Left lung (tissue), 4 donors: ENCODE measurements at regions not wholly inside any gene's neighbourhood (a gene's known extent, or its start where the extent isn't known, plus 50 kb on each side); places are given as distances from the start of the nearest gene placed in this dataset.
"Not testable (repeated sequence)": the region's sequence is repeated elsewhere in the genome, so short reads cannot be mapped to it uniquely, and the experiment has no call there.

ENCODE experiments used
- ATAC-seq: fragments of 200-7000 bp; cut with Tn5 transposase; one replicate; pipeline ENCODE4 v1.9.1; 2020; ENCODE audit warnings: moderate library complexity
- DNase-seq, 4 donors: peaks; one replicate each; pipeline ENCODE4 v3.0.0-alpha.2; 2013 to 2020
- H3K27ac ChIP-seq, 2 donors: fragments of 200-600 bp; sonication (generic) in 1 of 2; one replicate each; pipeline versions ENCODE4 v1.5.0 to v1.8.0; 2020 to 2021
- H3K27me3 ChIP-seq, 2 donors: fragments of 200-600 bp; sonication (generic) in 1 of 2; one replicate each; pipeline versions ENCODE4 v1.5.0 to v1.8.0; 2020 to 2021
- H3K36me3 ChIP-seq, 2 donors: fragments of 200-600 bp; sonication (generic) in 1 of 2; one replicate each; pipeline versions ENCODE4 v1.5.0 to v1.8.0; 2020 to 2021
- H3K4me1 ChIP-seq, 2 donors: fragments of 200-600 bp; one replicate each; pipeline ENCODE4 v1.8.0; 2021
- H3K4me3 ChIP-seq, 2 donors: fragments of 200-600 bp; sonication (generic) in 1 of 2; one replicate each; pipeline versions ENCODE4 v1.5.0 to v1.8.0; 2020 to 2021; ENCODE audit warnings: mild to moderate bottlenecking in 1 of 2
- H3K9me3 ChIP-seq, 2 donors: fragments of 200-600 bp; sonication (generic) in 1 of 2; one replicate each; pipeline versions ENCODE4 v1.5.0 to v1.8.0; 2020 to 2021
- intact Hi-C, 2 donors: fragments of 100-400 bp; cut with DNase I; formaldehyde crosslinking; loops; one replicate each; pipeline versions ENCODE4 v1.11.2 to v1.14.2; 2022
- TF ChIP-seq, protein P1 (sequence below), 2 donors: fragments of 200-600 bp; sonication (generic) in 1 of 2; IDR thresholded peaks; one replicate each; pipeline versions ENCODE4 v1.5.0 to v1.8.0; 2021; ENCODE audit warnings: antibody characterized with exemption in 2 of 2
- donor health status: DM: no; HTN: yes; CAD: no.
- donor health status: DM: no; HTN: no; CAD: no.

DNA sequence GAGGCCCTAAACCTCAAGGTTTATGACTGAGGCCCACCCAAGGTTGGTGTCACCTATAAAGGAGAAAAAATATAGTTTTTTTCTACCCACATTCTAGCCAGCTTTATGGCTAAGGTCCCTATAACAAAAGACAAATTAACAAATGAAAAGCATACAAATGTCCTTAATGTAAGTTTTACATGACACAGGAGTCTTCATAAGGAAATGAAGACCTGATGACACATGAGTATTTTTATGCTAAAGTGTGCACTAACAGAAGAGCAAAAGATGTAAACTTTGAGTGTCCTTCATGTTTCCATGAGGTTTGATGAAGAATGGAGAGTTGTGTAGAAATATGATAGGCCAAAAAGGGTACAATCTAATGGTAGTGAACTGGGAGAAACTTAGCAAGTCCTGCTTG lies 114.7 kb upstream of the INTU start:
- Histone ChIP-seq H3K9me3 (no peaks in the 10 kb centered on the region), H3K4me3 (no peak overlapping the region), H3K27ac (no peak overlapping the region), H3K4me1 (no peaks in the 10 kb centered on the region), H3K36me3 (no peaks in the 10 kb centered on the region), H3K27me3 (no peaks in the 10 kb centered on the region)
- ATAC-seq (no peak), DNase-seq (no peak)
- intact Hi-C loops, result no loop called here
- TF ChIP-seq, protein P1, sequence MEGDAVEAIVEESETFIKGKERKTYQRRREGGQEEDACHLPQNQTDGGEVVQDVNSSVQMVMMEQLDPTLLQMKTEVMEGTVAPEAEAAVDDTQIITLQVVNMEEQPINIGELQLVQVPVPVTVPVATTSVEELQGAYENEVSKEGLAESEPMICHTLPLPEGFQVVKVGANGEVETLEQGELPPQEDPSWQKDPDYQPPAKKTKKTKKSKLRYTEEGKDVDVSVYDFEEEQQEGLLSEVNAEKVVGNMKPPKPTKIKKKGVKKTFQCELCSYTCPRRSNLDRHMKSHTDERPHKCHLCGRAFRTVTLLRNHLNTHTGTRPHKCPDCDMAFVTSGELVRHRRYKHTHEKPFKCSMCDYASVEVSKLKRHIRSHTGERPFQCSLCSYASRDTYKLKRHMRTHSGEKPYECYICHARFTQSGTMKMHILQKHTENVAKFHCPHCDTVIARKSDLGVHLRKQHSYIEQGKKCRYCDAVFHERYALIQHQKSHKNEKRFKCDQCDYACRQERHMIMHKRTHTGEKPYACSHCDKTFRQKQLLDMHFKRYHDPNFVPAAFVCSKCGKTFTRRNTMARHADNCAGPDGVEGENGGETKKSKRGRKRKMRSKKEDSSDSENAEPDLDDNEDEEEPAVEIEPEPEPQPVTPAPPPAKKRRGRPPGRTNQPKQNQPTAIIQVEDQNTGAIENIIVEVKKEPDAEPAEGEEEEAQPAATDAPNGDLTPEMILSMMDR (IDR thresholded peaks at IDR 0.05), result no peak

DNA sequence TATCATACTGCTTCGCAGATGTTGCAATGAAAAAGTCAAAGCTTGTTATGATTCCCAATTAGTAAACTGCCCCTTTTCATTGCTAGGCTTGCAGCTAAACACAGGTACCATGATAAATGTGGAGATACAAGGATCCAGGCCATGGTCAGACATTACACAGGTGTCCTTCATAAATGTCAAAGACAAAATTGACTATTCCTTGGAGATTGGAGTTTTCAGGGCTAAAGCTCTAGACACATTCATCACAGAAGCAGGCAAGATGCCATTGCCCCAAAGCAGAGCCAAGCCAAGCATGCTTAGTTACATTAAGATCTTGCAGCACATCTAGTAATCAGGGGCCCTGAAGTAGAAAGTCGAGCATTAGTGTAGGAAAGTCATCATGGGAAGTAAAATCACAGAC lies 111.3 kb upstream of the INTU start:
- Histone ChIP-seq H3K36me3 (no peaks in the 10 kb centered on the region), H3K4me1 (no peaks in the 10 kb centered on the region), H3K4me3 (no peak overlapping the region), H3K9me3 (no peaks in the 10 kb centered on the region), H3K27ac (no peak overlapping the region), H3K27me3 (no peaks in the 10 kb centered on the region)
- intact Hi-C loops, result no loop called here
- TF ChIP-seq, protein P1 (IDR thresholded peaks at IDR 0.05), result no peak
- ATAC-seq (no peak), DNase-seq (no peak)

DNA sequence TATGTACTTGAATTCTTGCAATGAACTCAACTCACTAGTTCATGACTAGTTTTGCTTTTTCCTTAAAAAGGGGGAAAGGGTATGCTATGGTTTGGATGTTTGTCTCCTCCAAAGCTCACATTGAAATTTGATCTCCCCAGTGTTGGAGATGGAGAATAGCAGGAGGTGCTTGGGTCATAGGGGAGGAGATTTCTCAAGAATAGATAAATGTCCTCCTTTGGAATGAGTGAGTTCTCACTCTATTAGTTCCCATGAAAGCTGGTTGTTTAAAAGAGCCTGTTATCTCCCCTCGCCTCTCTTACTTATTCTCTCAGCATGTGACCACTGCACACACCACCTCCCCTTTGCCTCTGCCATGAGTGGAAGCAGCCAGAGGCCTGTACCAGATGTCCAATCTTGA lies 109.4 kb upstream of the INTU start:
- DNase-seq (no peak), ATAC-seq (no peak)
- TF ChIP-seq, protein P1 (IDR thresholded peaks at IDR 0.05), result no peak
- Histone ChIP-seq H3K27ac (no peak overlapping the region), H3K4me1 (no peaks in the 10 kb centered on the region), H3K27me3 (no peaks in the 10 kb centered on the region), H3K9me3 (no peaks in the 10 kb centered on the region), H3K4me3 (no peak overlapping the region), H3K36me3 (no peaks in the 10 kb centered on the region)
- intact Hi-C loops, result no loop called here

DNA sequence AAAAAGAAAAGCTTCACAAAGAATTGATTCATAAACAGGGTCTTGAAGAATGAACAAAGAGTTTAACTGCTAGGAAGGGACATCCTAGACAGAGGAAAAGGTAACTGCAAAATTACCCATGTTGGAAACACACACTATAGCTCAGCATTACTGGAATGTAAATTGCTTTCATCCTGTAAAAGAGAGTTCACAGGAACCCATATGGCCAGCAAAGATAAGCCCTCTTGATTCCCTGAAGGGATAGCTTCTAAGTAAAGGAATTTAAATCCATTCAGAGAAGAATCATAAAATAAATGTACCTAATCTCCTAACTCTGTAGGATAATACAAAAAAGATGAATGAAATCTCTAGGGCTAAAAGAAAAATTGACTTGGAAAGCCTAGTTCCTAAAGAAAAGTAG lies 107.1 kb upstream of the INTU start:
- no peak for ATAC-seq

DNA sequence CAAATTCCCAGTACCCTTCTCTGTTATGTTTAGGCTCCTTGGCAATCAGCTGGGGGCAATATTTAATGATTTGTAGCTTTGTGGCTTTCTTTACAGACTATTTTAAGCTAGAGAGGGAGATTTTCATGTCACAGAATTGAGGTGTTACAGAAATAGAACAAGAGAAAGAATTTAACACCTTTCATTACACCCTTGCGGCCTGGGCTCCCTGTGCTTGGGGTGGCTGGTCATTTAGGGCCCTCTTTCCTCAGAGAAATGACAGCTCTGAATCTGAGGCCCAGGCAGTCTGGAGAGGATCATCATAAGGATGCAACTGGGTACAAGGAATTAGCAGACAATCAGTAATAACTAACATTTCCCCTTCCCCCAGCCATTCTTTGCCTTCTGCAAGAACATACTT lies 104.5 kb upstream of the INTU start:
- no peaks in the 10 kb centered on the region for H3K36me3 ChIP-seq
- H3K27me3 ChIP-seq, result no peaks in the 10 kb centered on the region
- H3K9me3 ChIP-seq, result peaks cover 0 to 4% of the 10 kb centered on the region in 2 donors
- no peak overlapping the region for H3K4me3 ChIP-seq
- no peaks in the 10 kb centered on the region for H3K4me1 ChIP-seq
- no peak overlapping the region for H3K27ac ChIP-seq
- intact Hi-C loops, result no loop called here
- no peak for ATAC-seq
- no peak for DNase-seq
- TF ChIP-seq, protein P1 (IDR thresholded peaks at IDR 0.05), result no peak

More for the DNA sequence above, 107.1 kb upstream of the INTU start:
- H3K4me1 ChIP-seq, result no peaks in the 10 kb centered on the region
- no peaks in the 10 kb centered on the region for H3K36me3 ChIP-seq
- no peaks in the 10 kb centered on the region for H3K27me3 ChIP-seq
- intact Hi-C loops, result no loop called here
- TF ChIP-seq, protein P1 (IDR thresholded peaks at IDR 0.05), result no peak
- no peak overlapping the region for H3K4me3 ChIP-seq
- no peak for DNase-seq
- H3K27ac ChIP-seq, result no peak overlapping the region
- peaks cover 0 to 4% of the 10 kb centered on the region in 2 donors for H3K9me3 ChIP-seq

DNA sequence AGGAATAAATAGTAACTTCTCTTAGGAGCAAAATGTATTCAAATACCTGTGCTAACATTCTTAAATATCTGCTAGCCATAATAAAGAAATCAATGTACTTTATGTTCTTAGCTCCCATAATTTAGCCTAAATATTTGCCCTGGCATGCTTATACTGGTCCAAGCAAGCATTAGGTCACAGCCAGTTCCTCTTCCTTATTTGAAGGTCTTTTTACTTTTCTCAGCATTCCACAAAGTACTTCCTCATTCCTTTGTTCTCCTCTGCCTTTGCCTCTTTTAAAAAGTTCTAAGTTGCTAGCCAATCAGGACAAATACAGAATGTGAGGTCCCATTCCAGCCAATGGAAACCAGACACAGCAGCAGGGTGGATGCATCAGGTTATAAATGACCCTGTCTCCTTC lies 102.9 kb upstream of the INTU start:
- H3K27me3 ChIP-seq, H3K27ac ChIP-seq, intact Hi-C loops, H3K9me3 ChIP-seq, H3K4me3 ChIP-seq, H3K4me1 ChIP-seq, H3K36me3 ChIP-seq, DNase-seq, ATAC-seq: not testable (repeated sequence)
